OCI-LY7 (cell line): ENCODE measurements at regions not wholly inside any gene's neighbourhood (a gene's known extent, or its start where the extent isn't known, plus 50 kb on each side); places are given as distances from the start of the nearest gene placed in this dataset.

Experiments
- BruUV-seq: library from RNA; stranded (reverse); fragments of 400-500 nt; replicated peaks from 2 replicates; lab custom pipeline; 2021; lab: Mats Ljungman, UMichigan
- CTCF ChIA-PET: fragments of 300-600 bp; sonication (Branson Sonifier 250); formaldehyde crosslinking; loops from one replicate; lab custom pipeline; 2022; ENCODE audit warnings: antibody characterized with exemption; ENCODE audit not compliant: unreplicated experiment; lab: Charles Lee
- POLR2A ChIA-PET: fragments of 300-600 bp; sonication (Branson Sonifier 250); formaldehyde crosslinking; loops from one replicate; lab custom pipeline; 2022; ENCODE audit warnings: antibody characterized with exemption; lab: Charles Lee
- DNase-seq: peaks from one replicate; pipeline ENCODE4 v3.0.0-alpha.2; 2015; ENCODE audit warnings: low spot score
- H2AFZ ChIP-seq: fragments of 200-600 bp; sonication (generic), shearing (Covaris generic); 2 replicates; pipeline ENCODE4 v1.6.1; 2014; ENCODE audit warnings: mild to moderate bottlenecking, antibody characterized with exemption, low read length, moderate library complexity
- H3K27ac ChIP-seq: fragments of 200-600 bp; sonication (generic); 2 replicates; pipeline ENCODE4 v1.5.1; 2014; ENCODE audit warnings: mixed run types, low read depth, mild to moderate bottlenecking, moderate library complexity, low read length, inconsistent platforms; ENCODE audit not compliant: poor library complexity, severe bottlenecking
- H3K36me3 ChIP-seq: fragments of 200-600 bp; sonication (generic); 2 replicates; pipeline ENCODE4 v1.6.1; 2014; ENCODE audit warnings: mild to moderate bottlenecking, antibody characterized with exemption, low read length, moderate library complexity, mixed read lengths; ENCODE audit not compliant: insufficient read depth
- H3K4me1 ChIP-seq: fragments of 200-600 bp; sonication (generic); 2 replicates; pipeline ENCODE4 v1.5.1; 2014; ENCODE audit warnings: mild to moderate bottlenecking, low read length; ENCODE audit not compliant: insufficient read depth, poor library complexity, severe bottlenecking
- H3K4me2 ChIP-seq: fragments of 200-600 bp; sonication (generic); 2 replicates; pipeline ENCODE4 v1.6.1; 2014; ENCODE audit warnings: mild to moderate bottlenecking, low read length
- H3K4me3 ChIP-seq: fragments of 200-600 bp; sonication (generic); 2 replicates; pipeline ENCODE4 v1.5.1; 2014; ENCODE audit warnings: mild to moderate bottlenecking, low read depth, low read length; ENCODE audit not compliant: poor library complexity, severe bottlenecking
- H3K79me2 ChIP-seq: fragments of 200-600 bp; sonication (generic); 2 replicates; pipeline ENCODE4 v1.6.1; 2016; ENCODE audit warnings: low read depth, mild to moderate bottlenecking, low read length, moderate library complexity, mixed read lengths; ENCODE audit not compliant: insufficient read depth
- H3K9me2 ChIP-seq: fragments of 200-600 bp; sonication (generic); 2 replicates; pipeline ENCODE4 v1.6.1; 2016; ENCODE audit warnings: mild to moderate bottlenecking, low read length, mixed read lengths; ENCODE audit not compliant: insufficient read depth
- H3K9me3 ChIP-seq: fragments of 200-600 bp; sonication (generic); 2 replicates; pipeline ENCODE4 v1.6.1; 2014; ENCODE audit warnings: mild to moderate bottlenecking, mixed run types, low read length, mixed read lengths
- H4K20me1 ChIP-seq: fragments of 200-600 bp; sonication (generic); 2 replicates; pipeline ENCODE4 v1.6.1; 2014; ENCODE audit warnings: mild to moderate bottlenecking, antibody characterized with exemption, low read length, moderate library complexity, mixed read lengths; ENCODE audit not compliant: insufficient read depth
- CTCF ChIP-seq: fragments of 200-600 bp; sonication (generic); conservative IDR thresholded peaks from 2 replicates; pipeline ENCODE4 v1.5.1; 2014; ENCODE audit warnings: mild to moderate bottlenecking, antibody characterized with exemption, low read length, moderate library complexity, mixed read lengths
- EZH2phosphoT487 ChIP-seq: fragments of 200-600 bp; sonication (generic); IDR thresholded peaks from 2 replicates; pipeline ENCODE4 v1.6.1; 2018; ENCODE audit warnings: low read depth, borderline replicate concordance, mild to moderate bottlenecking, mixed run types, antibody characterized with exemption, low read length, moderate library complexity, mixed read lengths
- intact Hi-C: fragments of 100-400 bp; cut with micrococcal nuclease; formaldehyde crosslinking; loops from one replicate; pipeline ENCODE4 v1.10.0; 2022; ENCODE audit not compliant: unreplicated experiment

GRCh38 chr3:103617961-103618360 is 1183.1 kb downstream of the ZPLD1 start:
- no peaks in the 10 kb centered on the region for H3K9me2 ChIP-seq
- H3K27ac ChIP-seq = no peak overlapping the region
- POLR2A ChIA-PET = no interaction called here
- no peaks in the 10 kb centered on the region for H3K4me1 ChIP-seq
- H3K36me3 ChIP-seq = no peaks in the 10 kb centered on the region
- BruUV-seq = no TSS peak
- H3K4me2 ChIP-seq = no peak overlapping the region
- no peaks in the 10 kb centered on the region for H4K20me1 ChIP-seq
- no peak overlapping the region for H3K4me3 ChIP-seq
- CTCF ChIA-PET = no interaction called here
- H3K79me2 ChIP-seq = no peaks in the 10 kb centered on the region
- H3K9me3 ChIP-seq = no peaks in the 10 kb centered on the region
- DNase-seq = no peak
- TF ChIP-seq EZH2phosphoT487 (no peak), CTCF (no peak)
- H2AFZ ChIP-seq = no peak overlapping the region
- intact Hi-C loops = no loop called here

- CTCF ChIA-PET = no interaction called here
- intact Hi-C loops = no loop called here
- BruUV-seq = no TSS peak
These were observed 1189.5 kb downstream of the ZPLD1 start for GRCh38 chr3:103624271-103624670.

More at GRCh38 chr3:103624271-103624670, 1189.5 kb downstream of the ZPLD1 start:
- Histone ChIP-seq H3K4me2 (no peak overlapping the region), H2AFZ (no peak overlapping the region), H3K9me2 (no peaks in the 10 kb centered on the region; the same call in 1 of the 2 replicates), H4K20me1 (no peaks in the 10 kb centered on the region), H3K27ac (no peak overlapping the region), H3K4me1 (no peaks in the 10 kb centered on the region), H3K4me3 (no peak overlapping the region), H3K9me3 (no peaks in the 10 kb centered on the region), H3K36me3 (no peaks in the 10 kb centered on the region), H3K79me2 (no peaks in the 10 kb centered on the region)
- DNase-seq = no peak
- no peak for TF ChIP-seq CTCF
- TF ChIP-seq EZH2phosphoT487 = no peak
- POLR2A ChIA-PET = interaction anchor here (0.7 kb wide), 1 partner anchor 1899 kb away, joined by 3 read pairs; no protein-coding TSS in a partner anchor
